Esophagus muscularis mucosa (tissue), 4 donors: ENCODE measurements at regions not wholly inside any gene's neighbourhood (a gene's known extent, or its start where the extent isn't known, plus 50 kb on each side); places are given as distances from the start of the nearest gene placed in this dataset.

ENCODE experiments used
- DNase-seq: peaks from one replicate; pipeline ENCODE4 v3.0.0-alpha.2; 2017; ENCODE audit errors: extremely low spot score
- H3K27ac ChIP-seq, 4 donors: fragments of 200-600 bp; sonication (generic); replicated peaks in 1 of 4; 1 replicate in 3 of 4; 2 replicates in 1 of 4; pipeline ENCODE4 v1.5.1; 2016 to 2019; ENCODE audit warnings: mild to moderate bottlenecking in 1 of 4
- H3K27me3 ChIP-seq, 4 donors: fragments of 200-600 bp; sonication (generic); one replicate each; pipeline versions ENCODE4 v1.5.1 to v1.6.0; 2016 to 2019
- H3K36me3 ChIP-seq, 4 donors: fragments of 200-600 bp; sonication (generic); one replicate each; pipeline ENCODE4 v1.5.1; 2016 to 2019
- H3K4me1 ChIP-seq, 4 donors: fragments of 200-600 bp; sonication (generic); one replicate each; pipeline ENCODE4 v1.5.1; 2016 to 2019
- H3K4me3 ChIP-seq, 4 donors: fragments of 200-600 bp; sonication (generic); 1 replicate in 2 of 4; 2 replicates in 2 of 4; pipeline ENCODE4 v1.5.1; 2016 to 2019; ENCODE audit warnings: mild to moderate bottlenecking in 4 of 4, moderate library complexity in 1 of 4
- H3K9me3 ChIP-seq, 4 donors: fragments of 200-600 bp; sonication (generic); 1 replicate in 3 of 4; 2 replicates in 1 of 4; pipeline ENCODE4 v1.5.1; 2016 to 2019
- CTCF ChIP-seq, 3 experiments: fragments of 200-600 bp in 2 of 3; fragments of 450-650 bp in 1 of 3; sonication (generic) in 2 of 3; IDR thresholded peaks; one replicate each; pipeline ENCODE4 v1.5.1; 2017 to 2019; ENCODE audit warnings: antibody characterized with exemption in 3 of 3, mild to moderate bottlenecking in 2 of 3, moderate library complexity in 1 of 3
- EP300 ChIP-seq: sonication (generic); formaldehyde crosslinking; IDR thresholded peaks from one replicate; pipeline ENCODE4 v1.6.1; 2017; ENCODE audit warnings: antibody characterized with exemption
- POLR2A ChIP-seq: fragments of 450-650 bp; IDR thresholded peaks from one replicate; pipeline ENCODE4 v1.6.1; 2017; ENCODE audit warnings: antibody characterized with exemption, moderate library complexity, mild to moderate bottlenecking, low read depth
- POLR2AphosphoS5 ChIP-seq, 2 donors: sonication (generic); formaldehyde crosslinking; IDR thresholded peaks; one replicate each; pipeline ENCODE4 v1.6.1; 2017; ENCODE audit warnings: antibody characterized with exemption in 2 of 2
- WGBS: methylation state at CpG from one replicate; pipeline ENCODE4 v1.1.5; 2018; 5-methylcytosine and 5-hydroxymethylcytosine counted together
- intact Hi-C: fragments of 100-400 bp; cut with DNase I; formaldehyde crosslinking; loops from one replicate; pipeline ENCODE4 v1.15.1; 2023

GRCh38 chr7:106493041-106493731, 167.8 kb downstream of the CCDC71L start:
- Histone ChIP-seq H3K27ac (no peak overlapping the region), H3K4me3 (no peak overlapping the region), H3K27me3 (no peaks in the 10 kb centered on the region), H3K36me3 (no peaks in the 10 kb centered on the region), H3K9me3 (no peaks in the 10 kb centered on the region), H3K4me1 (no peaks in the 10 kb centered on the region)
- no peak for DNase-seq
- intact Hi-C loops = no loop called here
- WGBS = 71% methylated on average over 6 of the region's 9 CpGs
- TF ChIP-seq POLR2A (no peak), CTCF (IDR thresholded peaks at IDR 0.05) (no peak), POLR2AphosphoS5 (IDR thresholded peaks at IDR 0.05) (no peak), EP300 (no peak)

DNA sequence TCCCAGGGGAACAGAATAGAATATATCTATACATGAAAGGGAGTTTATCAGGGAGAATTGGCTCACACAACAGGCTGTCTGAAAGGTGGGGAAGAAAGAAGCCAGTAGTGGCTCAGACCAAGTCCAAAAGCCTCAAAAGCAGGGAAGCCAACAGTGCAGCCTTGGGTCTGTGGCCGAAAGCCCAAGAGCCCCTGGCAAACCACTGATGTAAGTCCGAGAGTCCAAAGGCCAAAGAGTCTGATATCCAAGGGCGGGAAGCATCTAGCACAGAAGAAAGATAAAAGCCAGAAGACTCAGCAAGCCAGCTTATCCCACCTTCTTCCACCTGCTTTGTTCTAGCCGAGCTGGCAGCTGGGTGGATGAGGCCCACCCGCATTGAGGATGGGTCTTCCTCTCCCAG, 172.5 kb downstream of the CCDC71L start:
- WGBS = 90% methylated on average over 5 of the region's 5 CpGs
- H3K27ac ChIP-seq = no peak overlapping the region
- DNase-seq = no peak

DNA sequence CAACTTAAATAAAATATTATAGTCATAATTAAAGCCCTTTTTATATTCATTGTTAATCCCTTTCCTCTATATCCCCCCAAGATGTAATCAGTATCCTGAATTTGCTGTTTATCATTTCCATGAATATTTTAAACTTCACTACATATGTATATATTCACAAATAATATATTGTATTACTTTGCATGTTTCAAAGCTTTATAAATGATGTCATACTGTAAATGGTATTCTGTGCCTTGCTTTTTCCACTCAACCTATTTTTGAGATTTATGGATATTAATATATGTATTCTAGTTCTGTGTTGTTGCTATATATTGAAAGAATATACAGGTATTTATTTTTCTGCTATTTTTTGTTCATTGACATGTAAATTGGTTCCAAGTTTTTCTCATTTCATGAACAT, 173.1 kb downstream of the CCDC71L start:
- no peaks in the 10 kb centered on the region for H3K36me3 ChIP-seq
- no peaks in the 10 kb centered on the region for H3K27me3 ChIP-seq
- no peak for DNase-seq
- H3K27ac ChIP-seq = no peak overlapping the region
- H3K9me3 ChIP-seq = no peaks in the 10 kb centered on the region
- intact Hi-C loops = no loop called here
- H3K4me3 ChIP-seq = no peak overlapping the region
- peaks cover 12 to 39% (median 34%) of the 10 kb centered on the region in 4 donors for H3K4me1 ChIP-seq
- TF ChIP-seq POLR2AphosphoS5 (IDR thresholded peaks at IDR 0.05) (no peak), EP300 (no peak), POLR2A (no peak), CTCF (IDR thresholded peaks at IDR 0.05) (no peak)

More for the DNA sequence above, 172.5 kb downstream of the CCDC71L start:
- Histone ChIP-seq H3K4me1 (peaks cover 12 to 39% (median 34%) of the 10 kb centered on the region in 4 donors), H3K27me3 (no peaks in the 10 kb centered on the region), H3K9me3 (no peaks in the 10 kb centered on the region), H3K4me3 (no peak overlapping the region), H3K36me3 (no peaks in the 10 kb centered on the region)
- intact Hi-C loops = no loop called here
- TF ChIP-seq EP300 (no peak), POLR2AphosphoS5 (IDR thresholded peaks at IDR 0.05) (no peak), CTCF (IDR thresholded peaks at IDR 0.05) (no peak), POLR2A (no peak)

DNA sequence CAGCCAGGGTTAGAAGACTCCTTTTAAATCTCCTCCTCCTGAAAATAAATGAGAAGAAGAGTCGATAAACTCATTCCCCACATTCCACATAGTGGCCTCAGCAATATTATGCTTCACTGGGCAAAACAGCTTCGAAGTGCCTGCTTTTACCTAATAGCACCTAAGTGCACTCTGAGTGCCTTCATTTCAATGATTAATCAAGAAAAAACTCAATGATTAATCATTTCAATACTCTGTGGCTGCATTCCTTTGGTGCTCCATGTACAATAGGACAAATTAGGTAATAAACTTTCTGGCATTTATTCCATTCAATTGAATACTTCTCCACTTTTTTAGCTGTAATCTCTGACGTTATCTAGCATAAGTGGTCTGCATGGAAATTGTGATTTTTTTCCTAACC, 174.6 kb downstream of the CCDC71L start:
- H3K4me1 ChIP-seq = peaks cover 12 to 39% (median 34%) of the 10 kb centered on the region in 4 donors
- H3K27me3 ChIP-seq = no peaks in the 10 kb centered on the region
- 61% methylated on average over 3 of the region's 3 CpGs for WGBS
- DNase-seq = no peak
- H3K4me3 ChIP-seq = no peak overlapping the region
- TF ChIP-seq POLR2AphosphoS5 (IDR thresholded peaks at IDR 0.05) (no peak), POLR2A (no peak), CTCF (IDR thresholded peaks at IDR 0.05) (no peak), EP300 (no peak)
- H3K36me3 ChIP-seq = no peaks in the 10 kb centered on the region
- H3K27ac ChIP-seq = peak overlapping the region; percentile 58 to 82 (median 72)
- no peaks in the 10 kb centered on the region for H3K9me3 ChIP-seq
- intact Hi-C loops = no loop called here

DNA sequence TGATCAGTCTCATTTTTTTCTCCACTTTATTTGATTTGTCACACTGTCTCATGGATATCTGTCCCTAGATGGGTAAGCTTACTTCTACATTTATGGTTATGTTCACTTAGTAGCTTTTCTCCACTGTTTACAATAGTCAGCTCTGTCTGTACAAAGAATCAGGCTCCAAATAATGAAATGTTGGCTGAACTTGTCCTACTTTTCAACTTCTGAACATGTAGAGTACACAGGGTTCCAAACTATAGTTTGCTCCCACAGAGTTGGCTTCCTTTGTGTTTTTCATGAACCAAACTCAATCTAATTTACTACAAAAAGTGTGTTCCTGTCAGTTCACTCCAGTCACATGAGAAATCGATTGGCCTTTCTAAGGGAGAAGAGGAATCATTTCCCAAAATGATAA, 175.0 kb downstream of the CCDC71L start:
- no peaks in the 10 kb centered on the region for H3K36me3 ChIP-seq
- no peak overlapping the region for H3K4me3 ChIP-seq
- TF ChIP-seq POLR2AphosphoS5 (IDR thresholded peaks at IDR 0.05) (no peak), POLR2A (no peak), EP300 (no peak), CTCF (IDR thresholded peaks at IDR 0.05) (no peak)
- H3K9me3 ChIP-seq = no peaks in the 10 kb centered on the region
- intact Hi-C loops = no loop called here
- no peak for DNase-seq
- peak overlapping the region; percentile 58 to 82 (median 72) for H3K27ac ChIP-seq
- no peaks in the 10 kb centered on the region for H3K27me3 ChIP-seq
- 85% methylated on average over 1 of the region's 1 CpG for WGBS
- peaks cover 12 to 39% (median 34%) of the 10 kb centered on the region in 4 donors for H3K4me1 ChIP-seq
